Tibial nerve (tissue), 4 donors: ENCODE measurements at regions not wholly inside any gene's neighbourhood (a gene's known extent, or its start where the extent isn't known, plus 50 kb on each side); places are given as distances from the start of the nearest gene placed in this dataset.
"Not testable (repeated sequence)": the region's sequence is repeated elsewhere in the genome, so short reads cannot be mapped to it uniquely, and the experiment has no call there.

Experiments used
- DNase-seq, 2 donors: peaks; one replicate each; pipeline ENCODE4 v3.0.0-alpha.2; 2019; ENCODE audit warnings: low spot score in 2 of 2
- H3K27ac ChIP-seq, 4 donors: fragments of 200-600 bp; sonication (generic) in 3 of 4; one replicate each; pipeline ENCODE4 v1.5.1; 2017 to 2019; ENCODE audit warnings: mild to moderate bottlenecking in 1 of 4
- H3K27me3 ChIP-seq, 2 donors: fragments of 200-600 bp; sonication (generic) in 1 of 2; one replicate each; pipeline versions ENCODE4 v1.5.1 to v1.6.0; 2017 to 2019
- H3K36me3 ChIP-seq, 3 donors: fragments of 200-600 bp; sonication (generic); one replicate each; pipeline ENCODE4 v1.5.1; 2018 to 2019
- H3K4me1 ChIP-seq, 4 donors: fragments of 200-600 bp; sonication (generic) in 3 of 4; one replicate each; pipeline ENCODE4 v1.5.1; 2017 to 2019
- H3K4me3 ChIP-seq, 4 donors: fragments of 200-600 bp; sonication (generic) in 3 of 4; one replicate each; pipeline ENCODE4 v1.5.1; 2017 to 2019; ENCODE audit warnings: mild to moderate bottlenecking in 1 of 4, moderate library complexity in 1 of 4
- H3K9me3 ChIP-seq, 4 donors: fragments of 200-600 bp; sonication (generic) in 3 of 4; one replicate each; pipeline ENCODE4 v1.5.1; 2017 to 2019
- CTCF ChIP-seq, 5 experiments: fragments of 200-600 bp in 3 of 5; fragments of 450-650 bp in 2 of 5; sonication (generic) in 3 of 5; IDR thresholded peaks; one replicate each; pipeline ENCODE4 v1.5.1; 2016 to 2019; ENCODE audit warnings: antibody characterized with exemption in 5 of 5, mild to moderate bottlenecking in 3 of 5, moderate library complexity in 2 of 5
- EP300 ChIP-seq, 2 donors: sonication (generic); formaldehyde crosslinking; IDR thresholded peaks; one replicate each; pipeline ENCODE4 v1.6.1; 2017; ENCODE audit warnings: antibody characterized with exemption in 2 of 2, mild to moderate bottlenecking in 1 of 2
- POLR2A ChIP-seq, 2 donors: fragments of 450-650 bp; IDR thresholded peaks; one replicate each; pipeline ENCODE4 v1.6.1; 2017; ENCODE audit warnings: antibody characterized with exemption in 2 of 2, mild to moderate bottlenecking in 2 of 2, moderate library complexity in 2 of 2
- WGBS, 2 donors: methylation state at CpG; one replicate each; pipeline ENCODE4 v1.1.5; 2018; 5-methylcytosine and 5-hydroxymethylcytosine counted together

DNA sequence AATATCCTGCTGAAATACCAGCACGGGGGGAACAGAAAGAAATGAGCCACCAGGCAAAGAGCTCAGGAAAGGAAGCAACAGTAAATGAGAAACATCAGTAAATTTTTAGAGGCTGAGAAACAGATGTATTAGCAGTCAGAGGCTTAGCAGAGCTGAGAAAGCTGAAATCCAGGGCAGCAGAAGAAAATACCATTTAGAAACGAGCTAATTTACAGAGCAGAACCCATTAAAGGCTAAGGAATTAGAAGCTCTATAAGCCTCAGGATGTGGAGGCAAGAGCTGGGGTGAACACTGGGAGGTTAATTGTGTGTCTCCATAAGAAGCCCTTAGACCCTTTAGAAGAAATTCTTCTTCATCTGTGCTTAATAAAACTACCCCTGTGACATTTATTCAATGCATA, 178.6 kb upstream of the RGS17 start:
- Histone ChIP-seq H3K27ac (no peak overlapping the region), H3K4me1 (no peaks in the 10 kb centered on the region), H3K9me3 (no peaks in the 10 kb centered on the region), H3K4me3 (no peak overlapping the region), H3K36me3 (no peaks in the 10 kb centered on the region), H3K27me3 (no peaks in the 10 kb centered on the region)
- TF ChIP-seq EP300 (IDR thresholded peaks at IDR 0.05), result no peak
- TF ChIP-seq POLR2A (IDR thresholded peaks at IDR 0.05), result no peak
- no peak for TF ChIP-seq CTCF (IDR thresholded peaks at IDR 0.05)
- 24 to 25% methylated on average over 2 of the region's 2 CpGs for WGBS, 2 donors
- DNase-seq, result no peak

GRCh38 chr6:153302133-153302532, 171.1 kb upstream of the RGS17 start:
- no peak for DNase-seq
- TF ChIP-seq EP300 (IDR thresholded peaks at IDR 0.05) (no peak), CTCF (IDR thresholded peaks at IDR 0.05) (no peak), POLR2A (IDR thresholded peaks at IDR 0.05) (no peak)
- no peaks in the 10 kb centered on the region for H3K36me3 ChIP-seq
- H3K9me3 ChIP-seq, result no peaks in the 10 kb centered on the region
- no peaks in the 10 kb centered on the region for H3K27me3 ChIP-seq
- H3K4me1 ChIP-seq, result no peaks in the 10 kb centered on the region
- WGBS, 2 donors, result 76 to 87% methylated on average over 8 of the region's 8 CpGs
- no peak overlapping the region for H3K27ac ChIP-seq
- no peak overlapping the region for H3K4me3 ChIP-seq

GRCh38 chr6:153301602-153302001, 170.5 kb upstream of the RGS17 start:
- no peaks in the 10 kb centered on the region for H3K27me3 ChIP-seq
- no peaks in the 10 kb centered on the region for H3K36me3 ChIP-seq
- 61 to 63% methylated on average over 6 of the region's 6 CpGs for WGBS, 2 donors

DNA sequence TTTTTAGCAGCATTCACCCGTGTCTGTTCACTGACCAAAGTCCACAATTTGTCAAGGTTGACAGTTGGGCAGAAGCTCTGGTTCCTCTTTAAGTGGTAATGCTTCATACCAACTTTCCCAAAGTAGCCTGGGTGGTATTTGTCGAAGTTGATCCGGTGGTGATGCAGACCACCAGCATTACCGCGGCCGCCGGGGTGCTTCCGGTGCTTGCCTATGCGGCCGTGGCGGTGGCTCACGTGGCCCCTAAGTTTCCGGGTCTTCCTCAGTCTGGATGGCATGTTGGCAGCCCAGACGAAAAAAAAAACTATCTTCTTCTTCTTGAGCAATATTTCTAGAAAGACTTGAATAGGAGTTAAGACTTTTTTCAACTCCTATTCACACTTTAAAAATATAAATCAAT, 151.4 kb upstream of the RGS17 start:
- H3K27ac ChIP-seq, H3K36me3 ChIP-seq, H3K27me3 ChIP-seq, H3K9me3 ChIP-seq, H3K4me1 ChIP-seq, DNase-seq, H3K4me3 ChIP-seq: not testable (repeated sequence)
- WGBS, 2 donors, result 93 to 94% methylated on average over 14 of the region's 14 CpGs

More at GRCh38 chr6:153301602-153302001, 170.5 kb upstream of the RGS17 start:
- TF ChIP-seq CTCF (IDR thresholded peaks at IDR 0.05) (no peak), POLR2A (IDR thresholded peaks at IDR 0.05) (no peak), EP300 (IDR thresholded peaks at IDR 0.05) (no peak)
- H3K4me3 ChIP-seq, result no peak overlapping the region
- H3K9me3 ChIP-seq, result no peaks in the 10 kb centered on the region
- no peak for DNase-seq
- H3K27ac ChIP-seq, result no peak overlapping the region
- H3K4me1 ChIP-seq, result no peaks in the 10 kb centered on the region

- Histone ChIP-seq H3K4me1 (no peaks in the 10 kb centered on the region), H3K27ac (no peak overlapping the region), H3K4me3 (no peak overlapping the region), H3K36me3 (no peaks in the 10 kb centered on the region), H3K9me3 (no peaks in the 10 kb centered on the region), H3K27me3 (peaks cover 0 to 3% of the 10 kb centered on the region in 2 donors)
- DNase-seq, result no peak
- whole genome bisulfite sequencing, 2 donors, result 76 to 81% methylated on average over 3 of the region's 3 CpGs
- TF ChIP-seq POLR2A (IDR thresholded peaks at IDR 0.05) (no peak), EP300 (IDR thresholded peaks at IDR 0.05) (no peak), CTCF (IDR thresholded peaks at IDR 0.05) (no peak)
Measured at GRCh38 chr6:153275997-153276396, 144.9 kb upstream of the RGS17 start.
